Choroid plexus epithelial cell (primary cell): ENCODE measurements at regions not wholly inside any gene's neighbourhood (a gene's known extent, or its start where the extent isn't known, plus 50 kb on each side); places are given as distances from the start of the nearest gene placed in this dataset.
A peak's percentile ranks its signal among the peaks of the same experiment; 100 is the strongest.
"Not testable (repeated sequence)": the region's sequence is repeated elsewhere in the genome, so short reads cannot be mapped to it uniquely, and the experiment has no call there.

Experiments
- DNase-seq: peaks from one replicate; pipeline ENCODE4 v3.0.0-alpha.2; 2010; ENCODE audit warnings: low read depth
- H3K4me3 ChIP-seq: 2 replicates; pipeline ENCODE4 v1.5.1; 2011; ENCODE audit warnings: low read depth, mild to moderate bottlenecking, control low read depth, low read length, moderate library complexity
- TF ChIP-seq, protein P1 (sequence below): conservative IDR thresholded peaks from 2 replicates; pipeline ENCODE4 v1.5.1; 2011; ENCODE audit warnings: low read depth, mild to moderate bottlenecking, control low read depth, inconsistent platforms, low read length, moderate library complexity

DNA sequence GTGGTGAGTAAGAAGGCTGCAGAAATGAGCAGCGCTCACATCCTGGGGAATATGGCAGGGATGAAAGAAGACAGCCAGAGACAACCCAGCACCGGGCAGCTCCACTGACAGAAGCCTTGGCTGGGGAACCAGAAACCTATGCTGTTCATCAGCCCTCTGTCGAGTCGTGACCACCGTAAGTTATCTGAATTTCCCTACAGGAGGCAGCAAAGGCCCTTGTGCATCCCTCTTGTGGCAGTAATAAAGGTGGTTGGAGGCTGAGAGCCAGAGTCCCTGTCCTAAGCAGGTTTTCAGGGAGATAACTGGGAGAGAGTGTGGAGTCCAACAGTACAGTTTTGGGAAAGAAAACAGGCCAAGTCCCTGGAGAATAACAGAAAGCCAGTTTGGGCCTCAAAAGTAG is 194.0 kb upstream of the BOD1L1 start:
- no peak overlapping the region for H3K4me3 ChIP-seq
- peak; percentile 11 for DNase-seq
- TF ChIP-seq, protein P1, sequence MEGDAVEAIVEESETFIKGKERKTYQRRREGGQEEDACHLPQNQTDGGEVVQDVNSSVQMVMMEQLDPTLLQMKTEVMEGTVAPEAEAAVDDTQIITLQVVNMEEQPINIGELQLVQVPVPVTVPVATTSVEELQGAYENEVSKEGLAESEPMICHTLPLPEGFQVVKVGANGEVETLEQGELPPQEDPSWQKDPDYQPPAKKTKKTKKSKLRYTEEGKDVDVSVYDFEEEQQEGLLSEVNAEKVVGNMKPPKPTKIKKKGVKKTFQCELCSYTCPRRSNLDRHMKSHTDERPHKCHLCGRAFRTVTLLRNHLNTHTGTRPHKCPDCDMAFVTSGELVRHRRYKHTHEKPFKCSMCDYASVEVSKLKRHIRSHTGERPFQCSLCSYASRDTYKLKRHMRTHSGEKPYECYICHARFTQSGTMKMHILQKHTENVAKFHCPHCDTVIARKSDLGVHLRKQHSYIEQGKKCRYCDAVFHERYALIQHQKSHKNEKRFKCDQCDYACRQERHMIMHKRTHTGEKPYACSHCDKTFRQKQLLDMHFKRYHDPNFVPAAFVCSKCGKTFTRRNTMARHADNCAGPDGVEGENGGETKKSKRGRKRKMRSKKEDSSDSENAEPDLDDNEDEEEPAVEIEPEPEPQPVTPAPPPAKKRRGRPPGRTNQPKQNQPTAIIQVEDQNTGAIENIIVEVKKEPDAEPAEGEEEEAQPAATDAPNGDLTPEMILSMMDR, result peak; percentile 16

DNA sequence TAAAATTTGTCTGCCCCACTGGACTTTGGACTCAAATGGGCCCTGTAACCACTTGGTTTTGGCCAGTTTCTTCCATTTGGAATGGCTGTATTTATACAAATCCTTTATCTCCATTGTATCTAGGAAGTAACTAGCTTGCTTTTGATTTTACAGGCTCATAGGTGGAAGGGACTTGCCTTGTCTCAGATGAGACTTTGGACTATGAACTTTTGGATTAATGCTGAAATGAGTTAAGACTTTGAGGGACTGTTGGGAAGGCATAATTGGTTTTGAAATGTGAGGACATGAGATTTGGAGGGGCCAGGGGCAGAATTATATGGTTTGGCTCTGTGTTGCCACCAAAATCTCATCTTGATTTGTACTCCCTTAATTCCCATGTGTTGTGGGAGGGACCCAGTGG is 198.3 kb upstream of the BOD1L1 start:
- not testable (repeated sequence) for DNase-seq, H3K4me3 ChIP-seq

GRCh38 chr4:13829457-13829856 is 201.9 kb upstream of the BOD1L1 start:
- H3K4me3 ChIP-seq, result no peak overlapping the region
- no peak for DNase-seq
- TF ChIP-seq, protein P1, result no peak

- H3K4me3 ChIP-seq, result no peak overlapping the region
- no peak for DNase-seq
- TF ChIP-seq, protein P1, result no peak
Observed at GRCh38 chr4:13830449-13830848, 202.9 kb upstream of the BOD1L1 start.

GRCh38 chr4:13833171-13833804 is 205.8 kb upstream of the BOD1L1 start:
- TF ChIP-seq, protein P1, result no peak
- no peak overlapping the region for H3K4me3 ChIP-seq
- no peak for DNase-seq

- TF ChIP-seq, protein P1, result peak; percentile 4
- peak; percentile 16 for DNase-seq
- no peak overlapping the region for H3K4me3 ChIP-seq
Observed at GRCh38 chr4:13836946-13837912, 209.7 kb upstream of the BOD1L1 start.

GRCh38 chr4:13840502-13841190 is 213.1 kb upstream of the BOD1L1 start:
- no peak overlapping the region for H3K4me3 ChIP-seq
- no peak for DNase-seq

More at GRCh38 chr4:13840502-13841190, 213.1 kb upstream of the BOD1L1 start:
- TF ChIP-seq, protein P1, result no peak
